Stimulated activated naive CD8-positive, alpha-beta T cell treated with anti-CD3 and anti-CD28 coated beads, Interleukin-15, Interleukin-2, amounts not matched to agents 100 U/mL and 50 U/mL, for 24 hours (primary cell): ENCODE measurements at regions not wholly inside any gene's neighbourhood (a gene's known extent, or its start where the extent isn't known, plus 50 kb on each side); places are given as distances from the start of the nearest gene placed in this dataset.
"Not testable (repeated sequence)": the region's sequence is repeated elsewhere in the genome, so short reads cannot be mapped to it uniquely, and the experiment has no call there.

ENCODE experiments used
- ATAC-seq: fragments of 150-1000 bp; cut with Tn5 transposase; one replicate; pipeline ENCODE4 v1.10.0; 2021
- DNase-seq: peaks from one replicate; pipeline ENCODE4 v3.0.0; 2021

GRCh38 chr1:232346844-232347243 is 283.1 kb downstream of the SIPA1L2 start:
- no peak for DNase-seq
- ATAC-seq: no peak

- DNase-seq (no peak), ATAC-seq (no peak)
Observed at GRCh38 chr1:232344791-232345399, 285.0 kb downstream of the SIPA1L2 start.

- ATAC-seq, DNase-seq: not testable (repeated sequence)
Observed at GRCh38 chr1:232344186-232344585, 285.7 kb downstream of the SIPA1L2 start.

DNA sequence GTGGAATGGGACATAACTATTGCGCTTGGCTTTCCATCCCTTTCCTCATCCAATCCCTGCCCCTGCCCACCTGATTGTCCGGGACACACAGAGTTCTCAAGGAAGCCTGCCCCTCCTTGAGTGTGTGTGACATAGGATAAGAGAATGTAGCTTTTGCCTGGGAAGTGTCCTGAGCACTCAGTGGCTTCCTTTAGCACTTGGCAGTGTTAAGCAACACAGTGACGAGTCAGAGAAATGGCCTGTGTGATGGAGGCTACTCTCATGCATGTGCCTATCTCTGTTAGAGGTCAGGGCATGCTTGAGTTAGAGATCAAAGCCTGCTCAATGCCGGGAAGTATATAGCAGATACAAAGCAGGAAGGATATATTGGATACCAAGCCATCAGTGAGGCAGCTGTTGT is 289.5 kb downstream of the SIPA1L2 start:
- ATAC-seq: no peak

DNA sequence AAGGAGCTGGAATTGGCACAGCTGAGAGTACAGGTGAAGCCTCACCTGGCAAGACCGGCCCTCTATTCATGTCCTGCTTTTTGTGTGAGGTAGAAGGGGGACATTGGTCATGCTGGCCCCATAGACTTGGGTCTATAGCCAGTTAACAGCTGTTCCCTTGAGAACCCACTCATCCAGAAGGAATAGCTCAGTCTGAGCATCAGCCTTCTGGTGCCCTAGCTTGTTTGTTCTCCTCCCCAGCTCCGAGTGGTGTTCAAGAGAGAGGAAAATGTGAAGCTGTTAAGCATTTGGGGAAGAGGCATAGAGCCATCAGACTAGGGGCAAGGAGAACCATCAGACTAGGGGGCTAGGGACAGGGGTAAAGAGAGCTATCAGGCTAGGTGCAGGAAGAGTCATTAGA is 290.9 kb downstream of the SIPA1L2 start:
- ATAC-seq (no peak), DNase-seq (no peak)

More for the DNA sequence above, 289.5 kb downstream of the SIPA1L2 start:
- DNase-seq: no peak

GRCh38 chr1:232335741-232336293 is 294.1 kb downstream of the SIPA1L2 start:
- ATAC-seq (no peak), DNase-seq (peak; percentile 3)

GRCh38 chr1:232335261-232335660 is 294.7 kb downstream of the SIPA1L2 start:
- ATAC-seq: peak; percentile 82
- DNase-seq: peak; percentile 11

GRCh38 chr1:232334811-232335210 is 295.1 kb downstream of the SIPA1L2 start:
- DNase-seq (no peak), ATAC-seq (no peak)

DNA sequence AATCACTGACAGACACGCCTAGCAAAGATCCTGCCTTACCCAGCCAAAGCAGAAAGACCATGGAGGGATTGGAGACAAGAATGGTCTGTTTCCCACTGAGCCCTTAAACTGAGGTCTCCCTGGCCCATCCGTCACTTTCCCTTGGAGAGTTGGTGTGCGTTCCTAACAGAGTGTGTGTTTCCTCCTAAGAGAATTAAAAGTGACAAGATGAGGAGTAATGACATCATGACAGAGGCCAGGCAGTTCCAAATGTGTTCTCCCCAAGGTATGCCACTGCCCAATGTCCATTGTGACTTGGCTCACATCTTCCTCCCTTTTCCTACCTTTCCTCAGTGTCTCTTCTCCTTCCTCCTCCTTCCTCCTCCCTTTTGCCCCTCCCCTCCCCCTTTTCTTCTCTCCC is 295.7 kb downstream of the SIPA1L2 start:
- ATAC-seq: no peak
- no peak for DNase-seq

- DNase-seq: no peak
- ATAC-seq: no peak
Observed at GRCh38 chr1:232333419-232333767, 296.5 kb downstream of the SIPA1L2 start.

DNA sequence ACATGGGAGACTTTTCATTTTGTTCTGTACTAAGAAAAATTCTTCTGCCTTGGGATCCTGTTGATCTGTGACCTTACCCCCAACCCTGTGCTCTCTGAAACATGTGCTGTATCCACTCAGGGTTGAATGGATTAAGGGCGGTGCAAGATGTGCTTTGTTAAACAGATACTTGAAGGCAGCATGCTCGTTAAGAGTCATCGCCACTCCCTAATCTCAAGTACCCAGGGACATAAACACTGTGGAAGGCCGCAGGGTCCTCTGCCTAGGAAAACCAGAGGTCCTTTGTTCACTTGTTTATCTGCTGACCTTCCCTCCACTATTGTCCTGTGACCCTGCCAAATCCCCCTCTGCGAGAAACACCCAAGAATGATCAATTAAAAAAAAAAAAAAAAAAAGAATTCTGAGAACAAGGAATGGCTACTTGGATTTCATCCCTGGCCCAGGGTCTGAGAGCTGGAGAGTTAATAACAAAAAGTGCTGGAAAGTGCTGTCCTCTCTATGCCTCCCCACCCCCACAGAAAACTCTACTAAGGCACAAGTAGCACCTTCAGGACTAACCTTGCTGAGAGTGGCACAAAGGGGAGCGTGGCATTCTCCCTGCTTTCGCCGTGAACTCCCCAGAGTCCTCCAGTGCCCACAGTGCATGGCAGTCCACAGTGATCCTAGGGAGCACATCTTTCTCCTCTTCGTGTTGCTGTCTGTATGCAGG is 297.1 kb downstream of the SIPA1L2 start:
- not testable (repeated sequence) for DNase-seq, ATAC-seq

GRCh38 chr1:232329103-232329813 is 300.7 kb downstream of the SIPA1L2 start:
- DNase-seq (no peak), ATAC-seq (no peak)

GRCh38 chr1:232328486-232329102 is 301.3 kb downstream of the SIPA1L2 start:
- DNase-seq (no peak), ATAC-seq (no peak)

DNA sequence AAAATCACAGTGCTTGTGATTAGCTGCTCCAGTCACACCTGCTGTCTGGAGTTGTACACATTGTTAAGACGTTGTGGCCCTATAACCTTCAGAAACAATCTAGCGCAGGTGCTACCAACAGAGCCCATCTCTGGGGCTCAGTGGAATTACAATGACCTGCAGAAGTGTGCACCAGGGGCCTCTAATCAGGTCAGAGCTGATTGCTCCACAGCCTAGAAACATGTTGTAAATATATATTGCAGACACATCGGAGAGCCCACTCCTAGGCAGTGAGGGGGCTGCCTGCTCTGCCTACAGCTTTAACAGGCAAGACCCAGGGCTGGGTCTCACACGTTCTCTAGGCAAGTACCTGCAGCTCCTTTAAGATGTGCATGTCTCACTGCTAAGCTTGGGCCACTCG is 302.0 kb downstream of the SIPA1L2 start:
- DNase-seq: no peak
- no peak for ATAC-seq

DNA sequence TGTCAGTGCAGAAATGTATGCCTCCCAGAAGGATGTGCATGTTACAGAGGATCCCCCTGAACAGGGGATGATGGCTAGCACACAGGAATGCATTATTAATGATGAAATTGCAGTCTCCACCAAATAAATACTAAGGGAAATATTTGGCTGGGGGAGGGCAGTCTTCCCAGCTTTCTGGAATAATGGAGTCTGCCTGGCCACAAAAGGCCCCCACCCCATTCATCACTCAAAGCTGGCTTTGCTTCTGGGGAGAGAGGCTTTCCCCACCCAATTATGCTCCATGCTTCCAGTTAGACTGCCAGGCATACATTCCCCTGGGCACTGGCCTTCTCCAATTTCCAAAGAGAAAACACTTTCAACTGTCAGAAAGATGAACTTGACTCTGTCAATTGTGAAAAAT is 302.7 kb downstream of the SIPA1L2 start:
- DNase-seq (no peak), ATAC-seq (no peak)

DNA sequence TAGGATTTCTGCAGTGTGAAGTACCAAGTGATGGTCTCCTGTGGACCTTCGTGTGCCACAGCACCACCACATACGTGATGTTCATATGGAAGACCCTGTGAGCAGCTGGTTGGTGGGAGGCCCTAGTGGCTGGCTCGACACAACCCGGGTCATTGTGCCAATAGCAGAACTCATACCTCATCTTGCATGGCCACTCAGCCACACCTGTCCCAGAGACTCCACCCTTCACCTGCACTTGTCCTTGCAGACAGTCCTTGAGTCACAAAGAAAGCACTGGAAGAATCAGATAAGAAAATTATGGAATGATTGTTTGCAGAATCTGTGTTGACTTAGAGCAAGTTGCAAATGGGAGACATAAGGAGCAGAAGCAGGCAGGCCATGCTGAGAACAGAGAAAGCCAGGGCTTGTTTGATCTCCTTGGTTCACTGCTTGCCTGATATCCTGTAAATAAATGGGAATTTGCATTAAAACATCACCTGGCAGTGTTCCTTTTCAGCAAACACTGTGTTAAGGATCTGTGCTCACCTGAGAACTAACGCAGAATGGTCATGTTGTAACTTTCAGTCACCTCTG is 307.7 kb downstream of the SIPA1L2 start:
- no peak for DNase-seq
- ATAC-seq: no peak

- no peak for DNase-seq
- ATAC-seq: no peak
Observed at GRCh38 chr1:232319518-232320210, 310.3 kb downstream of the SIPA1L2 start.

DNA sequence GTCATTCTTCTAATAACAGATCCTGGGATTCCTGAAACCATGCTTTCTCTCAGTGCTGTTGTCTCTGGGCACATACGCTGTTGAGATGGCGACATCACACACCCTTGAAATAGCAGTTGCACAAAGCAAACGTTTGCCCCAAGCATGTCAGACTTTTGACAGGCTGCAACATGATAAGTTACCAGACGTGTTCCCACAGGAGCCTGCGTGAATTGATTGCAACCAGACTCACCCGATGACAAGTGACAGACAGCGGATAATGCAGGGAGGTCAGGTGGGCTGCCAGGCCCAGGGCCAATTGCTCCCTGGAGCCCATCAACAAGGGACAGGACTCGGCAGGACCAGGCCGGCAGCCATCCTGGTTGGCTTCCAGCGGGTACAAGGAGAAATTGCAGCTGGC is 310.9 kb downstream of the SIPA1L2 start:
- ATAC-seq (no peak), DNase-seq (no peak)

- ATAC-seq (no peak), DNase-seq (no peak)
Observed at GRCh38 chr1:232318143-232318542, 311.8 kb downstream of the SIPA1L2 start.

GRCh38 chr1:232317350-232317749 is 312.6 kb downstream of the SIPA1L2 start:
- DNase-seq (no peak), ATAC-seq (no peak)

- no peak for ATAC-seq
Observed at GRCh38 chr1:232316864-232317263, 313.1 kb downstream of the SIPA1L2 start.

GRCh38 chr1:232313876-232314275 is 316.1 kb downstream of the SIPA1L2 start:
- not testable (repeated sequence) for DNase-seq, ATAC-seq

More at GRCh38 chr1:232316864-232317263, 313.1 kb downstream of the SIPA1L2 start:
- no peak for DNase-seq
